OCI-LY7 (cell line): ENCODE measurements at regions not wholly inside any gene's neighbourhood (a gene's known extent, or its start where the extent isn't known, plus 50 kb on each side); places are given as distances from the start of the nearest gene placed in this dataset.
A peak's percentile ranks its signal among the peaks of the same experiment; 100 is the strongest.

Source experiments
- BruUV-seq: library from RNA; stranded (reverse); fragments of 400-500 nt; replicated peaks from 2 replicates; lab custom pipeline; 2021; lab: Mats Ljungman, UMichigan
- CTCF ChIA-PET: fragments of 300-600 bp; sonication (Branson Sonifier 250); formaldehyde crosslinking; loops from one replicate; lab custom pipeline; 2022; ENCODE audit warnings: antibody characterized with exemption; ENCODE audit not compliant: unreplicated experiment; lab: Charles Lee
- POLR2A ChIA-PET: fragments of 300-600 bp; sonication (Branson Sonifier 250); formaldehyde crosslinking; loops from one replicate; lab custom pipeline; 2022; ENCODE audit warnings: antibody characterized with exemption; lab: Charles Lee
- DNase-seq: peaks from one replicate; pipeline ENCODE4 v3.0.0-alpha.2; 2015; ENCODE audit warnings: low spot score
- H2AFZ ChIP-seq: fragments of 200-600 bp; sonication (generic), shearing (Covaris generic); 2 replicates; pipeline ENCODE4 v1.6.1; 2014; ENCODE audit warnings: mild to moderate bottlenecking, antibody characterized with exemption, low read length, moderate library complexity
- H3K27ac ChIP-seq: fragments of 200-600 bp; sonication (generic); 2 replicates; pipeline ENCODE4 v1.5.1; 2014; ENCODE audit warnings: mixed run types, low read depth, mild to moderate bottlenecking, moderate library complexity, low read length, inconsistent platforms; ENCODE audit not compliant: poor library complexity, severe bottlenecking
- H3K36me3 ChIP-seq: fragments of 200-600 bp; sonication (generic); 2 replicates; pipeline ENCODE4 v1.6.1; 2014; ENCODE audit warnings: mild to moderate bottlenecking, antibody characterized with exemption, low read length, moderate library complexity, mixed read lengths; ENCODE audit not compliant: insufficient read depth
- H3K4me1 ChIP-seq: fragments of 200-600 bp; sonication (generic); 2 replicates; pipeline ENCODE4 v1.5.1; 2014; ENCODE audit warnings: mild to moderate bottlenecking, low read length; ENCODE audit not compliant: insufficient read depth, poor library complexity, severe bottlenecking
- H3K4me2 ChIP-seq: fragments of 200-600 bp; sonication (generic); 2 replicates; pipeline ENCODE4 v1.6.1; 2014; ENCODE audit warnings: mild to moderate bottlenecking, low read length
- H3K4me3 ChIP-seq: fragments of 200-600 bp; sonication (generic); 2 replicates; pipeline ENCODE4 v1.5.1; 2014; ENCODE audit warnings: mild to moderate bottlenecking, low read depth, low read length; ENCODE audit not compliant: poor library complexity, severe bottlenecking
- H3K79me2 ChIP-seq: fragments of 200-600 bp; sonication (generic); 2 replicates; pipeline ENCODE4 v1.6.1; 2016; ENCODE audit warnings: low read depth, mild to moderate bottlenecking, low read length, moderate library complexity, mixed read lengths; ENCODE audit not compliant: insufficient read depth
- H3K9me2 ChIP-seq: fragments of 200-600 bp; sonication (generic); 2 replicates; pipeline ENCODE4 v1.6.1; 2016; ENCODE audit warnings: mild to moderate bottlenecking, low read length, mixed read lengths; ENCODE audit not compliant: insufficient read depth
- H3K9me3 ChIP-seq: fragments of 200-600 bp; sonication (generic); 2 replicates; pipeline ENCODE4 v1.6.1; 2014; ENCODE audit warnings: mild to moderate bottlenecking, mixed run types, low read length, mixed read lengths
- H4K20me1 ChIP-seq: fragments of 200-600 bp; sonication (generic); 2 replicates; pipeline ENCODE4 v1.6.1; 2014; ENCODE audit warnings: mild to moderate bottlenecking, antibody characterized with exemption, low read length, moderate library complexity, mixed read lengths; ENCODE audit not compliant: insufficient read depth
- EZH2phosphoT487 ChIP-seq: fragments of 200-600 bp; sonication (generic); IDR thresholded peaks from 2 replicates; pipeline ENCODE4 v1.6.1; 2018; ENCODE audit warnings: low read depth, borderline replicate concordance, mild to moderate bottlenecking, mixed run types, antibody characterized with exemption, low read length, moderate library complexity, mixed read lengths
- intact Hi-C: fragments of 100-400 bp; cut with micrococcal nuclease; formaldehyde crosslinking; loops from one replicate; pipeline ENCODE4 v1.10.0; 2022; ENCODE audit not compliant: unreplicated experiment
- TF ChIP-seq, protein P1 (sequence below): fragments of 200-600 bp; sonication (generic); conservative IDR thresholded peaks from 2 replicates; pipeline ENCODE4 v1.5.1; 2014; ENCODE audit warnings: mild to moderate bottlenecking, antibody characterized with exemption, low read length, moderate library complexity, mixed read lengths

- Histone ChIP-seq H3K9me2 (no peaks in the 10 kb centered on the region), H3K4me3 (no peak overlapping the region), H3K79me2 (no peaks in the 10 kb centered on the region), H2AFZ (no peak overlapping the region), H4K20me1 (no peaks in the 10 kb centered on the region), H3K36me3 (no peaks in the 10 kb centered on the region), H3K4me2 (no peak overlapping the region), H3K9me3 (no peaks in the 10 kb centered on the region), H3K27ac (no peak overlapping the region), H3K4me1 (no peaks in the 10 kb centered on the region)
- ChIA-PET POLR2A (no interaction called here), CTCF (no interaction called here)
- no peak for DNase-seq
- intact Hi-C loops, result no loop called here
- TF ChIP-seq, protein P1, sequence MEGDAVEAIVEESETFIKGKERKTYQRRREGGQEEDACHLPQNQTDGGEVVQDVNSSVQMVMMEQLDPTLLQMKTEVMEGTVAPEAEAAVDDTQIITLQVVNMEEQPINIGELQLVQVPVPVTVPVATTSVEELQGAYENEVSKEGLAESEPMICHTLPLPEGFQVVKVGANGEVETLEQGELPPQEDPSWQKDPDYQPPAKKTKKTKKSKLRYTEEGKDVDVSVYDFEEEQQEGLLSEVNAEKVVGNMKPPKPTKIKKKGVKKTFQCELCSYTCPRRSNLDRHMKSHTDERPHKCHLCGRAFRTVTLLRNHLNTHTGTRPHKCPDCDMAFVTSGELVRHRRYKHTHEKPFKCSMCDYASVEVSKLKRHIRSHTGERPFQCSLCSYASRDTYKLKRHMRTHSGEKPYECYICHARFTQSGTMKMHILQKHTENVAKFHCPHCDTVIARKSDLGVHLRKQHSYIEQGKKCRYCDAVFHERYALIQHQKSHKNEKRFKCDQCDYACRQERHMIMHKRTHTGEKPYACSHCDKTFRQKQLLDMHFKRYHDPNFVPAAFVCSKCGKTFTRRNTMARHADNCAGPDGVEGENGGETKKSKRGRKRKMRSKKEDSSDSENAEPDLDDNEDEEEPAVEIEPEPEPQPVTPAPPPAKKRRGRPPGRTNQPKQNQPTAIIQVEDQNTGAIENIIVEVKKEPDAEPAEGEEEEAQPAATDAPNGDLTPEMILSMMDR, result no peak
- no peak for TF ChIP-seq EZH2phosphoT487
- no TSS peak for BruUV-seq
Measured at GRCh38 chr10:127678091-127678490, 58.9 kb upstream of the FOXI2 start.

DNA sequence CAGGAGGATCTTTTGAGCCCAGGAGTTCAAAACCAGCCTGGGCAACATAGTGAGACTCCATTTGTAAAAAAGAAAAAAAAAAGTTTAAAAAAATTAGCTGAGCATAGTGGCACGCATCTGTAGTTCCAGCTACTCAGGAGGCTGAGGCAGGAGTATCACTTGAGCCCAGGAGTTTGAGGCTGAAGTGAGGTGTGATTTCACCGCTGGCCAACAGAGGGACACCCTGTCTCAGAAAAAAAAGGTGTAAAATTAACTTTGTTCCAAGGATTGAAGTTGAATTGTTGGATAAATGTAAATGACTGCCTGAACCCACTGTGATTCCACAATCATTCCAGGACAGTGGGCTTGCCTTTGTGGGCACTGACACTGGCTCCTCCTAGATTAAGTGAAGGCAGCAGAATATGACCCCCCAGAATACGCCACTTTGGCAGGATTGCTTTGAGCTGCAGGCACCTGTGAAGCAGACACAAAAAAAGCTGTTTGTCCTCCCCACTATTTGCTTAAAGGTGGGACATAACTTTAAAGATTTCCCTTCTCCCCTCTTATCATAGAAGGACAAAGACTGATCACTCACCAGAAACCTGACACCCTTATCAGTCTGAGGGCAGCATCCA, 57.2 kb upstream of the FOXI2 start:
- H4K20me1 ChIP-seq, result no peaks in the 10 kb centered on the region
- H3K9me2 ChIP-seq, result no peaks in the 10 kb centered on the region
- no peak overlapping the region for H2AFZ ChIP-seq
- H3K9me3 ChIP-seq, result no peaks in the 10 kb centered on the region
- no peak overlapping the region for H3K27ac ChIP-seq
- ChIA-PET CTCF (interaction anchor here (0.7 kb wide), 1 partner anchor 17 kb away, joined by 3 read pairs; no protein-coding TSS in a partner anchor), POLR2A (no interaction called here)
- peak; percentile 3 for DNase-seq
- H3K4me3 ChIP-seq, result no peak overlapping the region
- H3K36me3 ChIP-seq, result no peaks in the 10 kb centered on the region
- TF ChIP-seq, protein P1, result peak; percentile 71
- no peak for TF ChIP-seq EZH2phosphoT487
- intact Hi-C loops, result no loop called here
- no TSS peak for BruUV-seq
- no peak overlapping the region for H3K4me2 ChIP-seq
- H3K4me1 ChIP-seq, result no peaks in the 10 kb centered on the region
- H3K79me2 ChIP-seq, result no peaks in the 10 kb centered on the region
